ENCODE measurements at regions not wholly inside any gene's neighbourhood (a gene's known extent, or its start where the extent isn't known, plus 50 kb on each side); places are given as distances from the start of the nearest gene placed in this dataset.
"Not testable (repeated sequence)": the region's sequence is repeated elsewhere in the genome, so short reads cannot be mapped to it uniquely, and the experiment has no call there.

DNA sequence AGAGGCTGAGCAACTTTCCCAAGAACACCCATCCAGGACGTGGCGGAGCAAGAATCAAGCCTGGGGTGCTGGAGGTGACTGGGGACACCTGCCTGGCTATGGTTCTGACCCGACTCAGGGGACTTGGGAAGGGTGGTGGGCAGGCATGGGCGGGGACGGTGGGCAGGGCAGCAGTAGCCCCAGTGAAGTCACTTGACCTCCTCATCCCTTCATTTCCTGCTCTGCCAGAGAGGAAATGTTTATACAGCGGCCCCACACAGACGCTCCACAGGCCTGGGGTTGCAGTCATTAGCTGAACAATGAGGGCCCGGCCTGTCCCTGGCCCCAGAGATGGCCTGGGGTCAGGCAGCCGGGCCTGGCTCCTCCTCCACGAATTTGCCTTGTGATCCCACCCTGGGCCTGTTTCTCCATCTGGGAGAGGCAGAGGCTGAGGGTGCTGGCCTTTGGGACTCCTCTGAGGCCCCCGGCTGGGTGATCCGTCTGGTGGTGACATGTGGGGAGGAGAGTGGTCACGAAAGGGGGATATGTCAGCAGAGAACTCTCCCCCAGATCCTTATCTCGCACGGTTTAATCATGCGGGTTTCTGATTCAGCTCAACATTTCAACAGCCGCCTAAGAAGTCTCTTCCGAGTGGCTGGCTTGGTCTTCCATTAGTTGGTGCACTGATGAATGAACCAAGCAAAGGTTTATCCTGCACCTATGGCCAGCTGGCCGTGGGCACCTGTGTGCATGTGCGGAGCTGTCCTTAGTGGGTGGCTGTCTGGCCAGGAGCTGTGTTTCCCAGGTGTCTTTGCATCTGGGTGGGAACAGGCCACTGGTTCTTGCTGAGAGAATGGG is 175.9 kb downstream of the IRF8 start:
- DNase-seq (ENCODE audit: low read depth in 2 of 2), result no peak

GRCh38 chr16:86075488-86075785 is 176.5 kb downstream of the IRF8 start:
- no peak for DNase-seq (ENCODE audit: low read depth in 2 of 2)

DNA sequence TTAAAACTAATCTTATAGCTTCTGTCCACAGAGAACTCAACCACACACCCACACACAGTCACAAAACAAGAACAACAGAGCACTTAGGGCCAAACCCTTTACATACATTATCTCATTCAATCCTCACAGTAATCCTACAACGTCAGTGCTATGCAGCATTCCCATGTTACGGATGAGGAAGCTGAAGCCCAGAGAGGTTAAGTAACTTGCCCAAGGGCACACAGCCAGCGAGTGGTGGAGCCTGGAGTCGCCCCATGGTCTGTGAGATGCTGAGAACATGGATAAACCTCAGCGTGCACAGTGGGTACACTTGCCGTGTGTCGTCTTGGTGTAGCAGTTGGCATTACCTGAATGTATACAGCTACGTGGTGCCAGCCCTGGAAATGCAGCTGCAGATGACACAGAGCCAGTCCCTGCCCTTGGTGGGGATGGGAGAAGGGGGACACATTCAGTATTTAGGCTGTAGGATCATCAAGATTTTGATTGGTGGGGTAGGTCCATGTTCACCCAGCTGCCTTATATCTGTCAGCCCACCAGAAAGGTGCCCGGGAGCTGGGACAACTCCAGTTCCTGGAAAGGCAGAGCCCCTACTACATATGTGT is 177.0 kb downstream of the IRF8 start:
- DNase-seq (ENCODE audit: low read depth in 2 of 2), result no peak

- DNase-seq (ENCODE audit: low read depth in 2 of 2), result no peak
These were observed 177.6 kb downstream of the IRF8 start for GRCh38 chr16:86076606-86077005.

DNA sequence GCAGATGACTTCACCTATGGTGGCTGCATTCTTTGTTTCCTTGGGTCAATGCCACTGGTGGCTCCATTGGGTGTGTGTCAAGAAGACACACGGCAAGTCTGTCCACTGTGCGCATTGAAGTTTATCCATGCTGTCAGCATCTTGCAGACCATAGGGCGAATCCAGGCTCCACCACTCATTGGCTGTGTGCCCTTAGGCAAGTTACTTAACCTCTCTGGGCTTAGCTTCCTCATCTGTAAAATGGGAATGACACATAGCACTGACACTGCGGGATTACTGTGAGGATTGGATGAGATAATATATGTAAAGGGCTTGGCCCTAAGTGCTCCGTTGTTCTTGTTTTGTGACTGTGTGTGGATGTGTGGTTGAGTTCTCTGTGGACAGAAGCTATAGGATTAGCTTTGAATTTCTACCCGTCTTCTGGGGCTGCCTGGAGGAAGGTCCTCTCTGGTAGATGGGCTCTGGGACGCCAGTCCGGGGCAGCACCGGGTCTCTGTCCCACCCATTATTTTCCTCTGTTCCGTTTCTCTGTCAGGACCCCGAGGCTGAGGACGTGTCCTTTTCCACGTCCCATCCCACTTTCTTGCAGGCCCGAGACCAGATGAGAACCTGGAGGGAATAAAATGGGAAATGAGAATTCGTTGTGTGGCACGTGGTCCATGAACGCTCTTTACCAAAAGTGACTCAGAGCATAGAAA is 178.4 kb downstream of the IRF8 start:
- DNase-seq (ENCODE audit: low read depth in 2 of 2), result no peak

GRCh38 chr16:86078121-86078600 is 179.2 kb downstream of the IRF8 start:
- DNase-seq (ENCODE audit: low read depth in 2 of 2), result no peak

DNA sequence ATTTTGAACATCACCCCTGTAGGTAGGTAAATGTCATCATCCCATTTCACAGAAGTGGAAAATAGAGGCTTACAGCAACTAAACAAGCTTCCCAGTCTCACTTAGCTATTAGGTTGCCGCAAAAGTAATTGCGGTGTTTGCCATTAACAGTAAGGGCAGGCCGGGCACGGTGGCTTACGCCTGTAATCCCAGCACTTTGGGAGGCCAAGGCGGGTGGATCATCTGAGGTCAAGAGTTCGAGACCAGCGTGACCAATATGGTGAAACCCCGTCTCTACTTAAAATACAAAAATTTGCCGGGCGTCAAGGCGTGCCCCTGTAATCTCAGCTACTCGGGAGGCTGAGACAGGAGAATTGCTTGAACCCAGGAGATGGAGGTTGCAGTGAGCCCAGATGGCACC is 179.7 kb downstream of the IRF8 start:
- DNase-seq (ENCODE audit: low read depth in 2 of 2), result not testable (repeated sequence)

- no peak for DNase-seq (ENCODE audit: low read depth in 2 of 2)
These were observed 180.4 kb downstream of the IRF8 start for GRCh38 chr16:86079255-86079885.

GRCh38 chr16:86080131-86080875 is 181.3 kb downstream of the IRF8 start:
- no peak for DNase-seq (ENCODE audit: low read depth in 2 of 2)

DNA sequence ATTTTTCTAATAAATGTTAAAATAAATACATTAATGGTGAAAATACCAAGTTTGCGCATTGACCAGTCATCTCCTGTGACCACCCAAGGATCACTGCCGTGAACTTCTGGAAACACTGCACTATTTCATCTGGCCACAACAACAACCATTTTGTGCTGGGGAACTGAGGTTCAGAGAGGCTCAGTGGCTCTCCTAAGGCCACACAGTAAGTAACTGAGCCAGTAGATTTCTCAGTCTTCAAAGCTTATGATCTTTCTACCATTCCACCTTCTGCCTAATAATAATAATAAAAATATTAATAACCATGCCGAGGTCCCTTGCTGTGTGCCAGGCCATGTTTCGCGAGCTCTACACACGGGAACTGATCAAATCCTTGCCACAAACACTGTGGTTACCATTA is 182.0 kb downstream of the IRF8 start:
- no peak for DNase-seq (ENCODE audit: low read depth in 2 of 2)

DNA sequence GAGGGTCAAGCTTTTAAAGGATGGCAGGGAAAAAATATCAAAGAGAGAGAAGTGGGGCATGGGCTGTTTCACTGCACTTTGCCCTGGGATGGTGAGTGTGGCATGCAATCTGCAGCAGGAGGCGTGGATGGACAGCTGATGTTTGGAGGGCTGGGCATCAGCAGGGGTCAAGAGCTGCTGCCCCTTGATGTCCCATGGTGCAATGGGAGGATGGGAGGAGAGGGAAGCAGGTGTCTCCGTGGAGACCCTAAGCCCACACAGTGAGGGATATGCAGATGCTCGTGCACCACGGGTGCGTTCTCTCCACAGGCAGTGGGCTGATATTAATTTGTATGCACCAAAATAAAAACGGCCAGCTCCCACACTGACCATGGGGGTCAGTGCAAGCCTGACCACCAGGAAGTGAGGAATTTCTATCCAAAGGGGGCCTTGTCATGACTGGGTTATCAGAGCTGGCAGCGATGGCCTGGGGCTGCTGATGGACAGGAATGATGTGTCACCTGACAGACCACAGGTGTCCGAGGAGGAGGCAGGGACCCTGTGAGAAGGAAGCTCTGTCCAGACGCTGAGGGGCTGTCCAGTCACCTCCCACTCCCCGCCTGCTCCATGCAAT is 183.6 kb downstream of the IRF8 start:
- no peak for DNase-seq (ENCODE audit: low read depth in 2 of 2)

- no peak for DNase-seq (ENCODE audit: low read depth in 2 of 2)
These were observed 184.5 kb downstream of the IRF8 start for GRCh38 chr16:86083382-86084002.

DNA sequence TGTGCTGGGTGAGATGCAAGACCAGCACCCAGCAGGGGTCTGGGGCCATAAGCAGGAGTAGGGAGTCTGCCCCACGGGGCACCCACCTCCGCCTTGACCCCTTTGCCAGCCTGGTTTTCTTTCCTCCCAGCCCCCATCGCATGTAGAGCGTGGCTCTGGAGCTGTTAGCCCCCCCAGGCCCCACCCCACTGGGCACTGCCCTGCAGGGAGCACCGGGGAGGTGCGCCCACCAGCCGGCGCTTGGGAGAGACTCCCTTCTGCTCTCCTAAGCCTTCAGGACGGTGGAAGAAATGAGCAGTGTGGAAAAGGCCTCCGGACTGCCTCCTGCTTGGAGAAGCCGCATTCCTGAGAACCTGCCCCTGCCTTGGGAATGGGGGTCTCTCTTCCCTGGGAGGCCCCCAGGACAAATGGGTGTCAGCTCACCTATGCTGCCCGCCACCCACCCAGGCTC is 186.2 kb downstream of the IRF8 start:
- no peak for DNase-seq (ENCODE audit: low read depth in 2 of 2)

- no peak for DNase-seq (ENCODE audit: low read depth in 2 of 2)
These were observed 186.8 kb downstream of the IRF8 start for GRCh38 chr16:86085795-86086194.

- no peak for DNase-seq (ENCODE audit: low read depth in 2 of 2)
These were observed 187.5 kb downstream of the IRF8 start for GRCh38 chr16:86086471-86086870.

DNA sequence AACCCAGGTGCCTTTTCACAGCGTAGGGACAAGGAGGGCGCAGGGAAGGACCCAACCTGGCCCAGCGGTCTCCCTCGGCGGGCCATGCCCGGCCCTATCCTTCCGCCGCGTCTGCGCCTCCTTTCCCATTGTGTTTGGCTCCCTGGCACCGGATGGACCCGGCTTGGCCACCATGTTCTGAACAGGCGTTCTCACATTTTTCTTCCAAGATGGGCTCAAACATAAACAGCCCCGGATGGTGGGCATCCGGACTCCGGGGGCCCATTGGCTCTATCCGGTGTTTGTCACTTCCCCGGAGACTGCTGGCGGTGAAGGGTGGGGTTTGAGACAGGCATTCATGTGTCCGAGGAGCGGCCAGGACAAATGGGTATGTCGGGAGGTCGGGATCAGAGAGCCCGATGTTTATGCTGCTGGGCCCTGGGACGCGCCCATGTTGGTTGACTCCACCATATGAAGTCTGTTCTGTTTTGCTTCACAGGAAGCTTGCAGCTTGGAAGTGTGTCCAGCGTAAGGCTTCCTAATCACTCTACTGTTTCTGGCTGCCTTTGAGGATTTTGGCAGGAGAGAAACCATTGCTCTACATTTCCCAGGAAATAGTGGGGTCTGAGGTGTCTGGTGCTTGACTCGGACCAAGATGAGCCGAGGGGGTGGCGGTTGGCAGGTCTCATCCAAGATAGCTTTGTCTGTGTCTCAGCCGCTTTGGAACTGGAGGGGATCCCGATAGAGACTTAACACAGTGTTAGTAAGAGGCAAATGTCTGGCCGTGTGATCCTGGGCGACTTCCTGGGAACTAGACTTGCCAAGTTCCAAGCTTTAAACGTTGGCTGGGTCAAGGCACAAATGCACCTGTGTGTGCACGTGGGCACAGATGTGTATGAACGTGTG is 188.3 kb downstream of the IRF8 start:
- no peak for DNase-seq (ENCODE audit: low read depth in 2 of 2)

- no peak for DNase-seq (ENCODE audit: low read depth in 2 of 2)
These were observed 188.9 kb downstream of the IRF8 start for GRCh38 chr16:86087896-86088230.

DNA sequence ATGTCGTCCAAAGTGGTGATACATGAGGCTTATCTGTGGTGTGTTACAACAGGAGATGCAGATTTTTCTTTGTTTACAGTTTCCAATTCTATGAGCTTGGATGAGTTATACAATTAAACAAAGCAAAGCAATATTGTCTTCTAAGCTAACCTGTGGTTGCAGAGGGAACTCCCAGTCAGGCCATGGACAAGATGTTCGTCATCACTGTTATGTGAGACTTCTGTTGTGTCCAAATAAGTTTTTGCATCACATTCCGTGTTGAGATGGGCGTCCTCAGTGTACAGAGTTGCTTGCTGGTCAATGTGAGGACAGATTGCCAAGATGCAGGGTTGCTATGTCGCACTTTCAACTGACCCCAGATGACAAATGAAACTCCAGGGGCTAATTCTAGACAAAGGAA is 189.3 kb downstream of the IRF8 start:
- no peak for DNase-seq (ENCODE audit: low read depth in 2 of 2)

DNA sequence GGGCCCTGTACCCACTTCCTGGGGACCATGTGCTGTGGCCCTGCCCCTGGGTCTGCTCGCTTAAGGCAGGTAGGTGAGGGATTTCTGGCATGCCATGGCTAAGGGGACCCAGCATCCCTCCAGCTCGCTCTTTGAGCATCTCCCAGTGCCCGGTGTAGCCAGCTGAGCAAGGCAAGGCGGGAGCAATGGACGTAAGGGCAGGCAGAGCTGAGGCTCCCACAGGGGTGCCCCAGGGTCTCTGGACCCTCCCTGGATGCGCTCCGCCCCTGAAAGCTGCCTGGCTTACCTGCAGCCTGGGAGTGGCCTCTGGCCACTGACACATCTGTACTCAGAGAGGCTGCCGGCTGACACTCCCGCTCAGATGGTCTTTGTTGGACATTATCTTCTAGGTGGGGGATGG is 189.9 kb downstream of the IRF8 start:
- no peak for DNase-seq (ENCODE audit: low read depth in 2 of 2)

DNA sequence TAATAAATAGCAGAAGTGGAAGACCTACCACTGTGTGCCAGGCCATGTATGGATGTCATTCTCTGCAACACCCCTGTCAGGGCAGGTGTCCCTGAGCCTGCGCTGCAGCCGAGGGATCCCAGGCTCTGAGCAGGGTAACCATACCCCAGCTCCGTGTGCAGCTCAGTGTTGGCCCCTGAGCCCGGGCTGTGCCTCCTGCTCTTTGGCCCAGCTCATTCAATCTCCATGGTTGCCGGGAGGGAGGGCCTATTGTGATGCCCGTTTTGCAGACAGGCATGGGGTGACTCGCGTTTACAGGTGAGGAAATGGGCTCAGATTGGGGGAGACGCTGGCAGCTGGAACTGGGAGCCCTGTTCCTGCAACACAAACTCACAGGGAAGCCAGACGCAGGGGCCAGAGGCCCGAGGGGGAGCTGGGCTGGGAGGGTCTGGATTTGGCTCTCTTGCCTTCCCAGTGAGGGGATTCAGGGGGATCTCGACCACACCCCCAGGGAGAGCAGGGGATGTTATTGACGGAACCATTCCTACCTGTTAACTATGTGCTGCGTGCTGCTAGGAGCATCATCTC is 190.5 kb downstream of the IRF8 start:
- DNase-seq (ENCODE audit: low read depth in 2 of 2), result no peak

All from stimulated activated CD8-positive, alpha-beta memory T cell treated with anti-CD3 and anti-CD28 coated beads, Interleukin-7, amount 100 ng/mL, for 1 hour (primary cell).